Stimulated activated CD8-positive, alpha-beta memory T cell treated with anti-CD3 and anti-CD28 coated beads, Interleukin-12 subunit alpha, Interleukin-12 subunit beta, amount 100 ng/mL, for 24 hours (primary cell): ENCODE measurements at regions not wholly inside any gene's neighbourhood (a gene's known extent, or its start where the extent isn't known, plus 50 kb on each side); places are given as distances from the start of the nearest gene placed in this dataset.
"Not testable (repeated sequence)": the region's sequence is repeated elsewhere in the genome, so short reads cannot be mapped to it uniquely, and the experiment has no call there.

Experiments used
- DNase-seq: peaks from one replicate; pipeline ENCODE4 v3.0.0-alpha.2; 2020; ENCODE audit errors: extremely low read depth

DNA sequence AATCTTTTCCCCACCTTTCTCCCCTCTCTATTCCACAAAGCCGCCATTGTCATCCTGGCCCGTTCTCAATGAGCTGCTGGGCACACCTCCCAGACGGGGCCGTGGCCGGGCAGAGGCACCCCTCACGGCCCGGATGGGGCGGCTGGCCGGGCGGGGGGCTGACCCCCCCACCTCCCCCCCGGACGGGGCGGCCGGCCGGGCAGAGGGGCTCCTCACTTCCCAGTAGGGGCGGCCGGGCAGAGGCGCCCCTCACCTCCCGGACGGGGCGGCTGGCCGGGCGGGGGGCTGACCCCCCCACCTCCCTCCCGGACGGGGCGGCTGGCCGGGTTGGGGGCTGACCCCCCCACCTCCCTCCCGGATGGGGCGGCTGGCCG is 85.6 kb downstream of the OR2B2 start:
- DNase-seq, result not testable (repeated sequence)

DNA sequence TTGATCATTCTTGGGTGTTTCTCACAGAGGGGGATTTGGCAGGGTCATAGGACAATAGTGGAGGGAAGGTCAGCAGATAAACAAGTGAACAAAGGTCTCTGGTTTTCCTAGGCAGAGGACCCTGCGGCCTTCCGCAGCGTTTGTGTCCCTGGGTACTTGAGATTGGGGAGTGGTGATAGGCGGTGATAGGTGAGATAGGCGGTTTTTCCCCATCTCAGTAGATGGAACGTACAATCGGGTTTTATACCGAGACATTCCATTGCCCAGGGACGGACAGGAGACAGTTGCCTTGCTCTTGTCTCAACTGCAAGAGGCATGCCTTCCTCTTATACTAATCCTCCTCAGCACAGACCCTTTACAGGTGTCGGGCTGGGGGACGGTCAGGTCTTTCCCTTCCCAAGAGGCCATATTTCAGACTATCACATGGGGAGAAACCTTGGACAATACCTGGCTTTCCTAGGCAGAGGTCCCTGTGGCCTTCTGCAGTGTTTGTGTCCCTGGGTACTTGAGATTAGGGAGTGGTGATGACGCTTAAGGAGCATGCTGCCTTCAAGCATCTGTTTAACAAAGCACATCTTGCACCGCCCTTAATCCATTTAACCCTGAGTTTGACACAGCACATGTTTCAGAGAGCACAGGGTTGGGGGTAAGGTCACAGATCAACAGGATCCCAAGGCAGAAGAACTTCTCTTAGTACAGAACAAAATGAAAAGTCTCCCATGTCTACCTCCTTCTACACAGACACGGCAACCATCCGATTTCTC is 86.2 kb downstream of the OR2B2 start:
- not testable (repeated sequence) for DNase-seq

DNA sequence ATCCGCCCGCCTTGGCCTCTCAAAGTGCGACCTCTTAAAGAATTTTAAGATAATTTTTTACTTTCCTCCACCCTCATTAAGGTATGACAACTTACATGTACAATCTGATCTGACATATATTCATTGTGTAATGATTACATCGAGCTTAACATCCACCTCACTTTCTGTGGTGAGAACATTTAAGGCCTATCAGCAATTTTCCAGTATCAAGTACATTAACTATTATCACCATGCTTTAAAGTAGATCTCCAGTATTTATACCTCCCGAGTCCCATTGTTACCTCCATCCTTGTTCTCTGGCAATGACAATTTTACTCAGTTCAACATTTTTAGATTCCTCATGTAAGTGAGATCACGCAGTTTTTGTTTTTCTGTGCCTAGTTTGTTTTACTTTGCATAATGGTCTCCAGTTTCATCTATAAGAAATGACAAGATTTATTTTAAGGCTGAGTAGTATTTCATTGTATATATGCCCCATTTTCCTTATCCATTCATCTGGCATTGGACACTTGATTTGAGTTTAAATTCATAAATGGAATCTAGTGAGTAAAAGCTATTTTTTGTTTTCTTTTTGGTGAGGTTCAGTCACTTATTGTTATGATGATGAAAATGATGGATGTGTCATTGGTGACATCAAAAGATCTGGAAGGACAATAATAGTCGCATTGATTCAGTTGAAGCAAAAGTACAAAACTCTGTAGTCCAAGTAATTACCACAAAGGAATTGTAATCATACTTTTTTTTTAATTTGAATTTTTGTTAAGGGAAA is 87.0 kb downstream of the OR2B2 start:
- no peak for DNase-seq

DNA sequence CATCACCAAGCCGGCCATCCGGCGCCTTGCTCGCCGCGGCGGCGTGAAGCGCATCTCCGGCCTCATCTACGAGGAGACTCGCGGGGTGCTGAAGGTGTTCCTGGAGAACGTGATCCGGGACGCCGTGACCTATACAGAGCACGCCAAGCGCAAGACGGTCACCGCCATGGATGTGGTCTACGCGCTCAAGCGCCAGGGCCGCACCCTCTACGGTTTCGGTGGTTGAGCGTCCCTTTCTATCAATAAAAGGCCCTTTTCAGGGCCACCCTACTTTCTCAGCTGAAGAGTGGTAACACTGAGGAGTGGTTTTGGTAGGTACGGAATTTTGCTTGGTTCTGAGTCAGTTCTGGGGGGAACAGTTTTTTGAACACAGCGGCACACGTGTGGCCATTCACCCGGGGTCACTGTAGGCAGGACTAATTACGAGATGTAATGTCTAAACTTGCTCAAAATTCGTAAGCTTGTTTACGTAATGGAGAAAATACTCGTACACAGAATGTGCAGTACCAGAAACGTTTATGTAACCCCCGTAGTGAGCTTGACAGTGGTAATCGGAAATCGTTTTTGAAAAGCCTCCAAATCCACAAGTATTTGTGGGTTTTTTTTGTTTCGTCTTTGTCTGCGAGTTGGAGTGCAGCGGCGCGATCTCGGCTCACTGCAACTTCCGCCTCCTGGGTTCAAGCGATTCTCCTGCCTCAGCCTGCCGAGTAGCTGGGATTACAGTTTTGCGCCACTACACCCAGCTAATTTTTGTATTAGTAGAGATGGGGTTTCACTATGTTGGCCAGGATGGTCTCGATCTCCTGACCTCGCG is 87.8 kb downstream of the OR2B2 start:
- not testable (repeated sequence) for DNase-seq

DNA sequence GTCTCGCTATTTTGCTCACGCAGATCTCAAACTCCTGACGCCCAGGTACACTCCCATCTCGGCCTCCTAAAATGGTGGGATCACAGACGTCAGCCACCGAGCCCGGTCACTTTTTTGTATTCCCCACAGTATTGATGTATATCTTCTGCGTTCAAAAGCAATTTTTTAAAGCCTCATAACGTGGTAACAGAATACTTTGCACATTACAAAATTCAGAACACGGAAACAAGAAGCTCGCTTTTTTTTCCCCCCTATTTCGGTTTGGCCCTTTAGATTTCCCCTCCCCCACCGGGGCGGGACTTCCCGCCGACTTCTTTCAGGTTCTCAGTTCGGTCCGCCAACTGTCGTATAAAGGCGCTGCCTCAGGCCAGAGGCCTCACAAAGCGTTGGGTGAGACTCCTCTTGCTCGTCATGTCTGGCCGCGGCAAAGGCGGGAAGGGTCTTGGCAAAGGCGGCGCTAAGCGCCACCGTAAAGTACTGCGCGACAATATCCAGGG is 88.4 kb downstream of the OR2B2 start:
- DNase-seq, result not testable (repeated sequence)

DNA sequence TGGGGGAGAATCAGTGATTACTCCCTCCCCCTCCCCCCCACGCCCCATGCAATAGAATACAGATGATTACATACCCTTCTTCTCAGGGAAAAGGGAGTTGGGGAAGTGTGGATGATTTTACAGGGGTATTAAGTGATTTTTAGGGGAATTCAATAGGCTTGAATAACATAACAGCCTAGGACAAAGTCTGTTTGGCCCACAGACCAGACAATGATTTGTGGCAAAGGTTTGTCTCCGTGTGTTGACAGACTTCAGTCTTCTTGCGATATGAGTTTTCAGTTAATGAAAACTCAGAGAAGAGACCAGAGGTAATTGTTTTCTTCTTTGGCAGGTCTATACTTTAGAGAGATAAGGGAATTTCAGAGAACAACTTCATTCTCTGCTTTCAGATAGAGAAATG is 95.3 kb downstream of the OR2B2 start:
- DNase-seq, result no peak

DNA sequence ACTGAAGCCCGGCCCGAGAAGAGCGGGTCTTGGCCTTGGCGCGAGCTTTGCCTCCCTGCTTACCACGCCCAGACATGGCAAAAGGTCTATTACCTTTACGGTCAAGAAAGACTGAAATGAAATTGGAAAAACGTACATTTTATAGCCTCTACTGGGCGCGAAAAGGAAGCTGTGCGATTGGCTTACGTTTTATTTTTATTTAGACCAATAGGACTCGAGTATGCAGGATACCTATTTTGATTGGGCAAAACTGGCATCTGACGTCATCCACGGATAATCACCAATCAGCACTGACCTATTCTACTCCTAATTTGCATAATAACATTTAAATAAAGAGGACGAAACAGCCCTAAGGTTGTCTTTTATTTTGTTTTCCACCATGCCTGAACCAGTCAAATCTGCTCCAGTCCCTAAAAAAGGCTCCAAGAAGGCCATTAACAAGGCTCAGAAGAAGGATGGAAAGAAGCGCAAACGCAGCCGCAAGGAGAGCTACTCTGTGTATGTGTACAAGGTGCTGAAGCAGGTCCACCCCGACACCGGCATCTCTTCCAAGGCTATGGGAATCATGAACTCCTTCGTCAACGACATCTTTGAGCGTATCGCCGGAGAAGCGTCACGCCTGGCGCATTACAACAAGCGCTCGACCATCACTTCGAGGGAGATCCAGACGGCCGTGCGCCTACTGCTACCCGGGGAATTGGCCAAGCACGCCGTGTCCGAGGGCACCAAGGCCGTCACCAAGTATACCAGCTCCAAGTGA is 97.4 kb downstream of the OR2B2 start:
- DNase-seq, result no peak

DNA sequence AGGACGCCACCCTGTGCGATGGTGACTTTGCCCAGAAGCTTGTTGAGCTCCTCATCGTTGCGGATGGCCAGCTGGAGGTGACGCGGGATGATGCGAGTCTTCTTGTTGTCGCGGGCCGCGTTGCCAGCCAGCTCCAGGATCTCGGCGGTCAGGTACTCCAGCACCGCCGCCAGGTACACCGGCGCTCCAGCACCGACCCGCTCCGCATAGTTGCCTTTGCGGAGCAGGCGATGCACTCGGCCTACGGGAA is 97.9 kb downstream of the OR2B2 start:
- DNase-seq, result not testable (repeated sequence)

DNA sequence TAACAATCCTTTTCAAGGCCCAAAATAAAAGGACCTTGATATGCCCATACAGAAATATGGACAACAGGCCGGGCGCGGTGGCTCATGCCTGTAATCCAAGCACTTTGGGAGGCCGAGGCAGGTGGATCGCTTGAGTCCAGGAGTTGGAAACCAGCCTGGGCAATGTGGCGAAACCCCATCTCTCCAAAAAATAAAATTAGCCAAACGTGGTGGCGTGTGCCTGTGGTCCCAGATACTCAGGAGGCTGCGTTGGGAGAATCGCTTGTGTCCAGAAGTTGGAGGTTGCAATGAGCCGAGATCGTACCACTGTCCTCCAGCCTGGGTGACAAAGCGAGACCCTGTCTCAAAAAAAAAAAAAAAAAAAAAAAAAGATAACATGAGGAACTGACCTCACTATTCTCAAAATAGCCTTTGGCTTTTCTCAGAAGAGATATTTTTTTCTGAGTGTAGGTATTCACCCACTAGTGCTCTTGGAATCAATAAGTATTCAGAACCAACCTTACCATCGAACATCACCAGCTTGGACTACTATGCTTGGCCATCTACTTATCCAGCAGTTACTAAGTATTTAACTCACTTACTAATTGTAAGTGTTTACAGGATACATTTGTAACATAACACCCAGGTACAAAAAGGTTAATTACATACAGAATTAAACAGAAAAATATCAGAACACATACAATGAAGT is 99.2 kb downstream of the OR2B2 start:
- no peak for DNase-seq

DNA sequence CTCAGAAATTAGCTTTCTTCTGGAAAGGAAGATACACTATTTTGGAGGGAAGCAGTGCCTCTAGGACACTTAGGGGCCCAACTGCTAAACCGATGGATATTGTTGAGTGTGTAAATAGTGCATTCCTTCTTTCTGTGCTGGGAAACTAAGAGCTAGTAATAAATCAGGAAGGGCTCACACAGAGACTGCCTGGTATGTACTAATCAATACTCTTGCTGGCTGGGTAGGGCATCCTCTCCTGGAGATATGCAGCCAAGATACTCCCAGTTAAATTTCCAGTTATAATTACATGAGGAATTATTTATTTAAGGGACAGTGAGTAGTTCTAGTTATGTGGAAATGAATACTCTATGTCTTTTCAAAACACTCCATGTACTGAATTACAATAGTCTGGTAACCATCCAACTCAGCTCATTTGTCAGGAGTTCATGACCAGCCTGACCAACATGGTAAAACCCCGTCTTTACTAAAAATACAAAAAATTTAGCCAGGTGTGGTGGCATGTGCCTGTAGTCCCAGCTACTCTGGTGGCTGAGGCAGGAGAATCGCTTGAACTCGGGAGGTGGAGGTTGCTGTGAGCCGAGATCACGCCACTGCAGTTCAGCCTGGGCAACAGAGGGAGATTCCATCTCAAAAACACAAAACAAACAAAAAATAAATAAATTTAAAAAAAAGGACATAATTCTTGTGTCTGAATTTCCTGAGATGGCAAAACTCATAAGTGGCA is 100.0 kb downstream of the OR2B2 start:
- no peak for DNase-seq

DNA sequence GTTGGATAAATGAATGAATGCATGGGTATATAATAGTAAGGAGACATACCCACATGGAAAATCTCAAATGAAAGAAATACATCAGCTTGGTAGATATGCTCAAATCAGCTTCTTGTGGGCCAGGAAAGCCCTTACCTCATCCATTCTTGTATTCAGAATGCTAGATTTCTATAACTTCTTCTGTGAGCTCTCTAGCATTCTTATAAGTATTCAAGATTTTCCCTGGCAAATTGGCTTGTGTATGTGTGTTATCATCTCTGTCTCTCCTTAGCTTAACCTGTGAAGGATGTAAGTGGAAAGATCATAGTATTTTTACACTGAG is 100.8 kb downstream of the OR2B2 start:
- no peak for DNase-seq

DNA sequence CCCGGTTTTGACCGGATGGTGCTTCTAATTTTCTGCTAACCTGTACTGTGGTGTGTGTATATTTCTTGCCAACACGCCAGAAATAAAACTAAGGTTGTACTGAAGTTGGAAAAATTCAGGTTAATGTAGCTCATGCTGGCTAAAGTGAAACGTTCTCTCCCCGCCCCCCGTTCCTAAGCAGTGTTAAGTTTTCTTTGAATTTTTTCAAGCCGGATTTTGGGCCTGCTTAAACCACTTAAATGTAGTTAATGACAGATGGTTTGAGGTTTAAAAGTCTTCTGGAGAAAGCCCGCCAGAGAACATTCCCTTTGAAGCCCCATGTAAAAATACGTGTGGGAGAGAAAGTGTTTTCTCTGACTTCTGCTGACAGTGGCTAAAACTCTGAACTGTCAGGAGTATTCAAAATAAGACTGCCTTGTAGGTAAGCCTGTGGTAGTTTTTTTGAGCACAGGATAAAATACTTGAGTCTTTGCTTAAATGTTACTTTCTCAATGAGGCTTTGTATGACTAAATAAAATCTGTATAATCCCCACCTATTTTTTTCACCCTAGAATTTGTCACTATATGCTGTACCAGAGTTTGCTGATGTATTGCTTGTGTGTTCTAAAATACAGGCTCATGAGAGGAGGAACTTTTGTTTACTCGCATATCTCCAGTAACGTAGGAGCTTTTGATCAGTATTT is 101.3 kb downstream of the OR2B2 start:
- no peak for DNase-seq

DNA sequence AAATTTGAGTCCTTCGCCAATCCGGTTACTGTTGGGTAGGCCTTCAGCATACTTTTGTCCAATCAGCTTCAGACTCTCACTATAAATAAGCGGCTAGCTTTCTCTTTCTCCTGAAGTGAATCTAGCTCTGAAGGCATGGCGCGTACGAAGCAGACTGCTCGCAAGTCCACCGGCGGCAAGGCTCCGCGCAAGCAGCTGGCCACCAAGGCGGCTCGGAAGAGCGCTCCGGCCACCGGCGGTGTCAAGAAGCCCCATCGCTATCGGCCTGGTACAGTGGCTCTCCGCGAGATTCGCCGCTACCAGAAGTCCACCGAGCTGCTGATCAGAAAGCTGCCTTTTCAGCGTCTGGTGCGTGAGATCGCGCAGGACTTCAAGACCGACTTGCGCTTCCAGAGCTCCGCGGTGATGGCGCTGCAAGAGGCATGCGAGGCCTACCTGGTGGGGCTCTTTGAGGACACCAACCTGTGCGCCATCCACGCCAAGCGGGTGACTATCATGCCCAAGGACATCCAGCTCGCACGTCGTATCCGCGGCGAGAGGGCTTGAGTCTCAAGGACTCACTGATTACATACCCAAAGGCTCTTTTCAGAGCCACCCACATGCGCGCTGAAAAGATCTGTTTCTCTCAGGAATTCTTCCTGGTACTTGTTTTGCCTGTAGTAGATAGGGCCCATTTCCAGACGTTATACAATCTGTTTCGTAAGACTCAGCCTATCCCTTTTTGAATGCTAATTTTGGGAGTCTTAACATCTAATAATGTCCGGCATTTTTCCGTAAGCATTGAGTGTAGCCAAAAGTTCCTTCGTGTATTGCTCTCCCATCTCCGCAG is 102.0 kb downstream of the OR2B2 start:
- no peak for DNase-seq

DNA sequence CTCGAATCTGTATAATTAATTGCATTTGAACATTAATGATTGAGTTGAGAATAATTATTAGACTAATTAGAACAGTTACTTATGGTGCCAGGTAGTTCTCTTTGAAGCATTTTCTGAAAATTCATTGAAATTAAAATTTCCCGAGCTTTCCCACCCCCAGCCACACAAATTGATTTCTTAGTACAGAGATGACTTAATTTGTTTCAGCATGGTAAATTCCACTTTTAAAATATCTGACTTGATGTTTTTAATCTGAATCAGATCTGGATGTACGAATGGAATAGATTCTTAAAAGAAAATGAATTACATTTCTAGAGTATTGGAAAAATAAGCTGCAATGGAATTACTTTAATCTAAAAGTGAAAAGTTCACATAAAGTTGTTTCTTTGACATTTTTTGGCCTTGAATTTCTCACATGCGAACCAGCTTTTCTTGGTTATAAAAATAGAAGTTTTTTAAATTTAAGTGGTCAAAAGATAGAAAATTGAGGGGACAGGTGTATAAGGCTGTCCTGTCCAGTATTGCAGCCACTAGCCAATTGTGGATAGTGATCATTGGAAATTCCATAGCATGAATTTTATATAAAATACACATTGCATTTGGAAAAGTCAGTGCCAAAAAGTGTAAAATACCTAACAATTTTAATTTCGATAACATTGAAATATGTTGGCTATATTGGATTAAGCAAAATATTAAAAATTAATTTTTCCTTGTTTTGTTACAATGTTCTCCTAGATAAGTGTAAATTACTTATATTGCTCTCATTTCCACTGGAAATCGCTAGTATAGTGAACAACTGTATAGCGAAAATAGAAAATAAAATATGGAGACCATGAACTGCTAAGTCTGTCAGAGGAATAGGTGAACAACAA is 102.9 kb downstream of the OR2B2 start:
- no peak for DNase-seq

DNA sequence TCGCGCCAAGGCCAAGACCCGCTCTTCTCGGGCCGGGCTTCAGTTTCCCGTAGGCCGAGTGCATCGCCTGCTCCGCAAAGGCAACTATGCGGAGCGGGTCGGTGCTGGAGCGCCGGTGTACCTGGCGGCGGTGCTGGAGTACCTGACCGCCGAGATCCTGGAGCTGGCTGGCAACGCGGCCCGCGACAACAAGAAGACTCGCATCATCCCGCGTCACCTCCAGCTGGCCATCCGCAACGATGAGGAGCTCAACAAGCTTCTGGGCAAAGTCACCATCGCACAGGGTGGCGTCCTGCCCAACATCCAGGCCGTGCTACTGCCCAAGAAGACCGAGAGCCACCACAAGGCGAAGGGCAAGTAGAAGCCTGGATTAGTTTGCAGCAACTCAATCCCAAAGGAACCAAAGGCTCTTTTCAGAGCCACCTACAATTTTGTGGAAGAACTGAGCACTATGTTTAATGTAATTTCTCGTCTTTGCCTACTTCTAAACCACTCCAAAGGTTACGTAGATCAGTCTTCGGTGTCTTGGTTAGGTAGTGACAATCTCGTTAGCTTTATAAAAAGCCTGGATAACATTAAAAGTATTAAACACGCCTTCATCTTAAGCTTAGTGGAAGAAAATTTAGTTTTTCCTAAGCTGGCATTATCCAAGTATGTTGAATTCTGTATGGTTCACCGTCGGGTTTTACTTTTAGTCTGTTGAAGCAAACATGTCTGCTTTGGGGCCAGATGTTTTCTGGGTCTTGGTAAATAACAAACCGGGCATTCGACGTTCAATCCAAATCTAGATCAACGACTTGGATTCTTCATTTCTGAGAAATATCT is 103.7 kb downstream of the OR2B2 start:
- DNase-seq, result not testable (repeated sequence)

DNA sequence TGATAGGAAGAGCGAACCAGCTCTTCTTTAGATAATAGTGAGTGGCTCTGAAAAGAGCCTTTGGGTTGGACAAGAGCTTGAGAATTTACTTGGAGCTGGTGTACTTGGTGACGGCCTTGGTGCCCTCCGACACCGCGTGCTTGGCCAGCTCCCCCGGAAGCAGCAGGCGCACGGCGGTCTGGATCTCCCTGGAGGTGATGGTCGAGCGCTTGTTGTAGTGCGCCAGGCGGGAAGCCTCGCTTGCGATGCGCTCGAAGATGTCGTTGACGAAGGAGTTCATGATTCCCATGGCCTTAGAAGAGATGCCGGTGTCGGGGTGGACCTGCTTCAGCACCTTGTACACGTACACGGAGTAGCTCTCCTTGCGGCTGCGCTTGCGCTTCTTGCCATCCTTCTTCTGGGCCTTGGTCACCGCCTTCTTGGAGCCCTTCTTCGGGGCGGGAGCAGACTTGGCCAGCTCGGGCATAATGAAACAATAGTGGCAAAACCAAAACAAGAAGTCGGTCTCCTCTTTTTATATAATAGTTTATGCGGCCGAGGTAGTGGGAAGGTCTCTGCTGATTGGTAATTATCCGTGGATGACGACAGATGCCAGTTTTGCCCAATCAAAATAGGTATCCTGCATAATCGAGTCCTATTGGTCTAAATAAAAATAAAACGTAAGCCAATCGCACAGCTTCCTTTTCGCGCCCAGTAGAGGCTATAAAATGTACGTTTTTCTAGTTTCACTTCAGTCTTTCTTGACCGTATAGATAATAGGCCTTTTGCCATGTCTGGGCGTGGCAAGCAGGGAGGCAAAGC is 104.6 kb downstream of the OR2B2 start:
- not testable (repeated sequence) for DNase-seq
